WI38 (cell line): ENCODE measurements at regions not wholly inside any gene's neighbourhood (a gene's known extent, or its start where the extent isn't known, plus 50 kb on each side); places are given as distances from the start of the nearest gene placed in this dataset.

Source experiments
- H3K4me3 ChIP-seq: 2 replicates; pipeline ENCODE4 v1.5.1; 2011; ENCODE audit warnings: low read depth, mild to moderate bottlenecking, control low read depth, low read length
- TF ChIP-seq, protein P1 (sequence below): IDR thresholded peaks from 2 replicates; pipeline ENCODE4 v1.5.1; 2012; ENCODE audit warnings: low read depth, mild to moderate bottlenecking, control low read depth, low read length

DNA sequence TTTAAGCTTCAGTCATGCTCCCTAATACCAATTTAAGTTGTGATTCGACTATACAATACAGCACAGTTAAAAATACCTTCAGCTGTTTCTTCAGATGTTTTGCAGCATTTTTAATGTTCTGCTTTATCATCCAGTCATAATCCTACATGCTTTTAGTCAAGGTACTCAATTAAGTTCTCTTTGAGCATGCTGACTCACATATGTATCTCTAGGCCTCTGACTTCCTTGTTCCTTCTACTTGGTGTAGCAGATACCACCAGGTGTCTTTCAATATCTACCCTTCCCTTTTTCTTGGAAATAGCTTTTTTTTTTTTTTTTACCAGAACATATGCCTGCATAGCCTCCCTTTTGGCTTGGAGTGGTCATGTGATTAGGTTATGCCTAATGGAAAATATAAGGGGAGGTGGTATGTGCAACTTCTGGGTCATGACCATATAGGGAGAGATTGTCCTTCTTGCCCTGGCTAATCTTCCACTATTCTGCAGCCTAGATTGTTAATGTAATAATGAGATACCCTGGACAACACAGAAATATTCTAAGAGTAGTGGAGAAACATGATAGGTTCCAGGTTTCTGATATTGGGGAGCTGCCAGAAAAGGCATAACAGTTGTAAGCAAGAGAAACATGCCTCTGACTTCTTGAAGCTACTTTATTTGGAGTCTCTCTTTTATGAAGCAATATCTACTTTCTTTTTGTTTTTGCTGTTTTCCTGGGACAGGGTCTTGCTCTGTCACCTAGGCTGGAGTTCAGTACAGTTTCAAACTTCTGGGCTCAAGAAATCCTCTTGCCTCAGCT, 737.2 kb upstream of the SLIT2 start:
- TF ChIP-seq, protein P1, sequence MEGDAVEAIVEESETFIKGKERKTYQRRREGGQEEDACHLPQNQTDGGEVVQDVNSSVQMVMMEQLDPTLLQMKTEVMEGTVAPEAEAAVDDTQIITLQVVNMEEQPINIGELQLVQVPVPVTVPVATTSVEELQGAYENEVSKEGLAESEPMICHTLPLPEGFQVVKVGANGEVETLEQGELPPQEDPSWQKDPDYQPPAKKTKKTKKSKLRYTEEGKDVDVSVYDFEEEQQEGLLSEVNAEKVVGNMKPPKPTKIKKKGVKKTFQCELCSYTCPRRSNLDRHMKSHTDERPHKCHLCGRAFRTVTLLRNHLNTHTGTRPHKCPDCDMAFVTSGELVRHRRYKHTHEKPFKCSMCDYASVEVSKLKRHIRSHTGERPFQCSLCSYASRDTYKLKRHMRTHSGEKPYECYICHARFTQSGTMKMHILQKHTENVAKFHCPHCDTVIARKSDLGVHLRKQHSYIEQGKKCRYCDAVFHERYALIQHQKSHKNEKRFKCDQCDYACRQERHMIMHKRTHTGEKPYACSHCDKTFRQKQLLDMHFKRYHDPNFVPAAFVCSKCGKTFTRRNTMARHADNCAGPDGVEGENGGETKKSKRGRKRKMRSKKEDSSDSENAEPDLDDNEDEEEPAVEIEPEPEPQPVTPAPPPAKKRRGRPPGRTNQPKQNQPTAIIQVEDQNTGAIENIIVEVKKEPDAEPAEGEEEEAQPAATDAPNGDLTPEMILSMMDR = no peak
- H3K4me3 ChIP-seq = no peak overlapping the region

GRCh38 chr4:19512086-19512485, 739.6 kb upstream of the SLIT2 start:
- TF ChIP-seq, protein P1 = no peak
- no peak overlapping the region for H3K4me3 ChIP-seq

GRCh38 chr4:19510993-19511392, 740.7 kb upstream of the SLIT2 start:
- H3K4me3 ChIP-seq = no peak overlapping the region
- TF ChIP-seq, protein P1 = no peak

DNA sequence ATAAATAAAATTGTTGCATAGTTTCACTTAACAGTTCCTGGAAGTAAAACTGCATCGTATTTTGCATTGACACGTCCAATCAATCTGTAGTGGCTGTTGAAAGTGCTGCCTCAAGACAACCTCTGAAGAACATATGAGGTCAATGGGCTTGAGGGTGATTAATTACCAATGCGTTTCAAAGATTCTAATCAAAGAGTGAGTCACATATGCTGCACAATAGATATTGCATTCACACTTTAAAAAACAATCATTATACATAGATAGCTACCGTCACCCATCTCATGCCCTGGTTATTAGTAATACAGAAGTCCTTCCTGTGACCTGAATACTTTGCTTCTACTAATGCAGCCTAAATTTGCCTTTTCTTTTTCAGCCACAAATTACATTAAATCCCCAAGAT, 743.3 kb upstream of the SLIT2 start:
- H3K4me3 ChIP-seq = no peak overlapping the region
- TF ChIP-seq, protein P1 = no peak

DNA sequence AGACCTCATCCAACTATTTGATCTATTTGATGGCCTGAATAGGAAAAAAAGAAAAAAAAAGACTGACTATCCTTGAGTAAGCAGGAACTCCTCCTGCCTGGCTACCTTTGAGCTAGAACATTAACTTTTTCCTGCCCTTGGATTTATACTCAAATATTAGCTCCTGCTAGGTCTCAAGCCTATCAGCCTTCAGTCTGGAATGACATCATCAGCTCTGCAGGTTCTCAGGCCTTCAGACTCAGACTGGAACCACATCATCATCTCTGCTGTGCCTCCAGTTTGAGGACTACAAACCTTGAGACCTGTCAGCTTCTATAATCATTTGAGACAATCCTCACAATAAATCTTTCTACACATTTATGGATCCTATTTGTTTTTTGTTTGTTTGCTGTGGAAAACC, 754.0 kb upstream of the SLIT2 start:
- TF ChIP-seq, protein P1 = no peak
- no peak overlapping the region for H3K4me3 ChIP-seq

- TF ChIP-seq, protein P1 = no peak
Measured at GRCh38 chr4:19496756-19497155, 754.9 kb upstream of the SLIT2 start.

DNA sequence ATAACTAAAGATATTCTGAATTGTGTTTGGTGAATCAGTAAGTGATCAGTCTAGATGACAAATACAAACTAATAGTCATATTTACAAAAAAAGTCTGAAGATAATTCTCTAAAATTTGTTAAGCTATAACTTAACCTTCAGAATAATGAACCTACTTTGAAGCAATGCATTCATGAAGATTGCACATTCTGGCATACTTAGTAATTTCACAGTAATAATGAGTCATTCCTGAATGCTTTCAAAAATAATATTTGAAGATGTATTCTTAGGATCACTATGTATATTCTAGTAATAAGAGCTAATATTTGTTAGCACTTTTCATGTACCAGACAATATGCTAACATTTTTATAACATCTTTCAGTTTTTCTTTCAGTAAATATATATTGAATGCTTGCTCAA, 756.7 kb upstream of the SLIT2 start:
- no peak overlapping the region for H3K4me3 ChIP-seq
- TF ChIP-seq, protein P1 = no peak

More at GRCh38 chr4:19496756-19497155, 754.9 kb upstream of the SLIT2 start:
- H3K4me3 ChIP-seq = no peak overlapping the region
